GM10248 (cell line): ENCODE measurements at regions not wholly inside any gene's neighbourhood (a gene's known extent, or its start where the extent isn't known, plus 50 kb on each side); places are given as distances from the start of the nearest gene placed in this dataset.

ENCODE experiments used
- CTCF ChIA-PET: fragments of 300-600 bp; sonication (Branson Sonifier 250); formaldehyde crosslinking; extraction: SDS; loops from one replicate; lab custom pipeline; 2021; ENCODE audit warnings: antibody characterized with exemption; lab: Yijun Ruan, JAX
- POLR2A ChIA-PET: fragments of 350-650 bp; sonication (Branson Sonifier 250); formaldehyde crosslinking; extraction: SDS; loops from one replicate; lab custom pipeline; 2020; ENCODE audit warnings: antibody characterized with exemption; lab: Yijun Ruan, JAX
- DNase-seq: peaks from one replicate; pipeline ENCODE4 v3.0.0; 2012; ENCODE audit errors: extremely low spot score
- TF ChIP-seq, protein P1 (sequence below): IDR thresholded peaks from 2 replicates; pipeline ENCODE4 v1.5.1; 2012; ENCODE audit warnings: mild to moderate bottlenecking, low read depth; ENCODE audit errors: extremely low read depth, missing control alignments, control extremely low read depth

DNA sequence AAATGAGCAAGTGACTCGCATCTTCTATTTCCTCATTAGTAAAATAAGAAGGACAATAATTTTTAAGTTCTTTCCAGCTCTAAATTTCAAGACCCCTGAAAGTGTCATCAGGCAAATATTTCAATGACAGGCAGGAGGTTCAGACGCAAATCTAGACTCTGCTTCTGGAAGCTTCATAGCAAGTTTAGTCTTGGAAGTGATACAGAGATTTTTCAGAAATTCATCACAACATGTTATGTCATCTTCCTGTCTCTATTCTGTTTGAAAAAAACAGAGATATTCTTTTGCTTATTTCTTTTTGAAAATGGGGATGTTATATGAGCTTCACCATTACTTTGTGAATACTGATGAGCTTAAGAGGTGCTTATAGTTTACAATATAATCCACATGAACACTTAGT is 74.0 kb downstream of the C3orf85 start:
- ChIA-PET CTCF (no interaction called here), POLR2A (no interaction called here)
- TF ChIP-seq, protein P1, sequence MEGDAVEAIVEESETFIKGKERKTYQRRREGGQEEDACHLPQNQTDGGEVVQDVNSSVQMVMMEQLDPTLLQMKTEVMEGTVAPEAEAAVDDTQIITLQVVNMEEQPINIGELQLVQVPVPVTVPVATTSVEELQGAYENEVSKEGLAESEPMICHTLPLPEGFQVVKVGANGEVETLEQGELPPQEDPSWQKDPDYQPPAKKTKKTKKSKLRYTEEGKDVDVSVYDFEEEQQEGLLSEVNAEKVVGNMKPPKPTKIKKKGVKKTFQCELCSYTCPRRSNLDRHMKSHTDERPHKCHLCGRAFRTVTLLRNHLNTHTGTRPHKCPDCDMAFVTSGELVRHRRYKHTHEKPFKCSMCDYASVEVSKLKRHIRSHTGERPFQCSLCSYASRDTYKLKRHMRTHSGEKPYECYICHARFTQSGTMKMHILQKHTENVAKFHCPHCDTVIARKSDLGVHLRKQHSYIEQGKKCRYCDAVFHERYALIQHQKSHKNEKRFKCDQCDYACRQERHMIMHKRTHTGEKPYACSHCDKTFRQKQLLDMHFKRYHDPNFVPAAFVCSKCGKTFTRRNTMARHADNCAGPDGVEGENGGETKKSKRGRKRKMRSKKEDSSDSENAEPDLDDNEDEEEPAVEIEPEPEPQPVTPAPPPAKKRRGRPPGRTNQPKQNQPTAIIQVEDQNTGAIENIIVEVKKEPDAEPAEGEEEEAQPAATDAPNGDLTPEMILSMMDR = no peak
- DNase-seq = no peak

DNA sequence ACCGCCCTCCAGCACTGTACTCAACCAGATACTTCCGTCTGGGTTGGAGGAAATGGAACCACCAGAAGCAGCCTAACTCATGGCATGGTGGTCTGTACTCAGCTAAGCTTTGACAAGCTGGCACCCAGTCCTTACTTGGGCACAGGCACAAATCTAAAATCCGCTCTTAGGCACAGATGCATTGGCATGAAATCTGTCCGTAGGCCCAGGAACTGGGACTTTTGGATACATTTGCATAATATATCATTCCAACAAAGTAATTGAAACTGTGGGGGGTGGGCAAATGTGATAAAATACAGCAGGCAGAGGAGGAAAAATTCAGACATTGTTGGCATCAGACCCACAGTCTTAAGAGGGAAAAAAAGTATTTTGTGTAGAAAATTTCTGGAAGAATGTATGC is 75.4 kb downstream of the C3orf85 start:
- TF ChIP-seq, protein P1 = no peak
- ChIA-PET CTCF (no interaction called here), POLR2A (no interaction called here)
- no peak for DNase-seq

GRCh38 chr3:109213321-109213720 is 76.8 kb downstream of the C3orf85 start:
- no peak for DNase-seq
- TF ChIP-seq, protein P1 = no peak
- ChIA-PET CTCF (no interaction called here), POLR2A (no interaction called here)

GRCh38 chr3:109224333-109224732 is 87.8 kb downstream of the C3orf85 start:
- TF ChIP-seq, protein P1 = no peak
- ChIA-PET POLR2A (no interaction called here), CTCF (no interaction called here)
- DNase-seq = no peak

DNA sequence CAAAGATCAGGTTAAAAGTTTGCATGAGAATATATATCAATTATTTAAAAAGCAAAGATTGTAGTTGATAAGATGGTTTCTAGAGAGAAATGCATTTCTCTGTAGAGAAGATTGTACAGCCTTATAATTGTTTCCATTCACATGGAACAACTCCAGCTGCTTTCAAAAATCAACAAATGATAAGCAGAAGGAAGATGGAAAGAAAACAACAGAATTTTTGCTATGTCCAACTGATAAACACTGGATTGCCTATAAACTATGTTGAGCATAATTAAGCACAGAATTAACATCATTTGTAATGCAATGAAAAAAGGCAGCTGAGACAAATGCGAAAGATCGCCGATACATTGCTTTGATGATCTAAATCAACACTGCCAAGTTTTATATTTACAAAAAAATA is 89.0 kb downstream of the C3orf85 start:
- POLR2A ChIA-PET = no interaction called here
- TF ChIP-seq, protein P1 = no peak
- DNase-seq = no peak
- CTCF ChIA-PET = no interaction called here

- ChIA-PET CTCF (no interaction called here), POLR2A (no interaction called here)
- DNase-seq = no peak
- TF ChIP-seq, protein P1 = no peak
These were observed 87.8 kb downstream of the DPPA2 start for GRCh38 chr3:109228391-109229080.
